Neural progenitor cell (in vitro differentiated cells): ENCODE measurements at regions not wholly inside any gene's neighbourhood (a gene's known extent, or its start where the extent isn't known, plus 50 kb on each side); places are given as distances from the start of the nearest gene placed in this dataset.

Experiments
- DNase-seq: peaks from one replicate; pipeline ENCODE4 v3.0.0-alpha.2; 2016; ENCODE audit warnings: low spot score
- H2AFZ ChIP-seq: fragments of 200-600 bp; sonication (generic); replicated peaks from 2 replicates; pipeline ENCODE4 v1.6.1; 2016; ENCODE audit warnings: antibody characterized with exemption
- H3F3A ChIP-seq: fragments of 200-600 bp; sonication (generic); 2 replicates; pipeline ENCODE4 v1.6.1; 2016; ENCODE audit warnings: antibody characterized with exemption, low read depth
- H3K27ac ChIP-seq: fragments of 200-600 bp; sonication (generic); 2 replicates; pipeline ENCODE4 v1.5.1; 2016; ENCODE audit warnings: mild to moderate bottlenecking
- H3K27me3 ChIP-seq: fragments of 200-600 bp; sonication (generic); 2 replicates; pipeline ENCODE4 v1.6.1; 2016; ENCODE audit warnings: mild to moderate bottlenecking, moderate library complexity
- H3K36me3 ChIP-seq: fragments of 200-600 bp; sonication (generic); 2 replicates; pipeline ENCODE4 v1.5.1; 2016
- H3K4me1 ChIP-seq: fragments of 200-600 bp; sonication (generic); 2 replicates; pipeline ENCODE4 v1.6.1; 2016; ENCODE audit warnings: mixed run types
- H3K4me2 ChIP-seq: fragments of 200-600 bp; sonication (generic); 2 replicates; pipeline ENCODE4 v1.6.1; 2016
- H3K4me3 ChIP-seq: fragments of 200-600 bp; sonication (generic); 2 replicates; pipeline ENCODE4 v1.5.1; 2016
- H3K79me2 ChIP-seq: fragments of 200-600 bp; sonication (generic); 2 replicates; pipeline ENCODE4 v1.6.1; 2016; ENCODE audit warnings: low read depth
- H3K9ac ChIP-seq: fragments of 200-600 bp; sonication (generic); 2 replicates; pipeline ENCODE4 v1.6.1; 2016
- H3K9me3 ChIP-seq: fragments of 200-600 bp; sonication (generic); 2 replicates; pipeline ENCODE4 v1.5.1; 2016; ENCODE audit warnings: low read depth
- H4K20me1 ChIP-seq: fragments of 200-600 bp; sonication (generic); 2 replicates; pipeline ENCODE4 v1.6.1; 2016; ENCODE audit warnings: low read depth
- H3K27ac Mint-ChIP-seq: 3 replicates; pipeline ENCODE4 v1.8.0; 2021; ENCODE audit warnings: mixed read lengths
- H3K27me3 Mint-ChIP-seq: 2 replicates; pipeline ENCODE4 v1.8.0; 2022; ENCODE audit warnings: low read depth, mild to moderate bottlenecking, inconsistent platforms, moderate library complexity, mixed read lengths; ENCODE audit not compliant: insufficient read depth
- H3K36me3 Mint-ChIP-seq: 3 replicates; pipeline ENCODE4 v1.8.0; 2021; ENCODE audit warnings: mixed read lengths
- H3K4me1 Mint-ChIP-seq: 3 replicates; pipeline ENCODE4 v1.8.0; 2021; ENCODE audit warnings: mixed read lengths
- H3K4me3 Mint-ChIP-seq: 3 replicates; pipeline ENCODE4 v1.8.0; 2021; ENCODE audit warnings: mild to moderate bottlenecking, moderate library complexity, mixed read lengths
- H3K9me3 Mint-ChIP-seq: 3 replicates; pipeline ENCODE4 v1.8.0; 2020; ENCODE audit warnings: mixed read lengths
- CTCF ChIP-seq: fragments of 200-600 bp; sonication (generic); IDR thresholded peaks from 2 replicates; pipeline ENCODE4 v1.5.1; 2017; ENCODE audit warnings: antibody characterized with exemption, mild to moderate bottlenecking
- EZH2 ChIP-seq: fragments of 200-600 bp; sonication (generic); IDR thresholded peaks from 2 replicates; pipeline ENCODE4 v1.6.1; 2017; ENCODE audit warnings: antibody characterized with exemption, mild to moderate bottlenecking, moderate library complexity
- EZH2phosphoT487 ChIP-seq: fragments of 200-600 bp; sonication (generic); IDR thresholded peaks from 2 replicates; pipeline ENCODE4 v1.6.1; 2017; ENCODE audit warnings: antibody characterized with exemption

GRCh38 chr3:118533676-118534075, 501.0 kb downstream of the IGSF11 start:
- Histone ChIP-seq H3K27me3 (no peaks in the 10 kb centered on the region), H3F3A (no peaks in the 10 kb centered on the region), H3K4me2 (no peak overlapping the region), H3K36me3 (no peaks in the 10 kb centered on the region), H3K9ac (no peak overlapping the region), H3K9me3 (no peaks in the 10 kb centered on the region), H2AFZ (no peak overlapping the region), H4K20me1 (no peaks in the 10 kb centered on the region), H3K79me2 (no peaks in the 10 kb centered on the region), H3K4me1 (no peaks in the 10 kb centered on the region), H3K27ac (no peak overlapping the region), H3K4me3 (no peak overlapping the region)
- DNase-seq = no peak
- TF ChIP-seq CTCF (no peak), EZH2phosphoT487 (no peak), EZH2 (no peak)
- no peak overlapping the region for H3K4me3 Mint-ChIP-seq
- H3K27me3 Mint-ChIP-seq = no peaks in the 10 kb centered on the region
- H3K9me3 Mint-ChIP-seq = no peaks in the 10 kb centered on the region
- H3K36me3 Mint-ChIP-seq = no peaks in the 10 kb centered on the region
- H3K27ac Mint-ChIP-seq = no peak overlapping the region
- H3K4me1 Mint-ChIP-seq = no peaks in the 10 kb centered on the region

DNA sequence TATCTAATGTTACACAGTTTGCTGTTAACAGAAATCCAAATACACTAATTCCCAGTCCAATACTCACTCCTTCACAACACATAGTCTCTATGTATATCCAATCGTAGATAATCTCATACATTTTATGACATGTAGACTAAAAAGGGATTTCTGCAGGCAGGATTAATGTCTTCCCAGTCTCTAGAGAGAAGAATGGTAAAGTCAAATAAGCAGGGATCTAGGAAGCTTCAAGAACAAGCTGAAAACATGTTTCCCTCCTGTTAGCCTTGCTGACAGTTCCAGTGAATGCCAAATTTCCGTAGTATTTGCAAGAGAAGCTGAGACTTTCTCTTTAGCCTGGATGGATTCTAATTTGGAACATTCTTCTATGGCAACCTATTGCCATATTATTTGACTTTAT, 500.1 kb downstream of the IGSF11 start:
- Histone ChIP-seq H3K9ac (no peak overlapping the region), H3K27me3 (no peaks in the 10 kb centered on the region), H4K20me1 (no peaks in the 10 kb centered on the region), H3K4me3 (no peak overlapping the region), H3K27ac (no peak overlapping the region), H2AFZ (no peak overlapping the region), H3K4me1 (no peaks in the 10 kb centered on the region), H3K79me2 (no peaks in the 10 kb centered on the region), H3K36me3 (no peaks in the 10 kb centered on the region), H3F3A (no peaks in the 10 kb centered on the region), H3K4me2 (no peak overlapping the region), H3K9me3 (no peaks in the 10 kb centered on the region)
- no peak for DNase-seq
- Mint-ChIP-seq H3K4me1 (no peaks in the 10 kb centered on the region), H3K27ac (no peak overlapping the region), H3K27me3 (no peaks in the 10 kb centered on the region), H3K4me3 (no peak overlapping the region), H3K9me3 (no peaks in the 10 kb centered on the region), H3K36me3 (no peaks in the 10 kb centered on the region)
- TF ChIP-seq CTCF = no peak
- no peak for TF ChIP-seq EZH2phosphoT487
- TF ChIP-seq EZH2 = no peak

DNA sequence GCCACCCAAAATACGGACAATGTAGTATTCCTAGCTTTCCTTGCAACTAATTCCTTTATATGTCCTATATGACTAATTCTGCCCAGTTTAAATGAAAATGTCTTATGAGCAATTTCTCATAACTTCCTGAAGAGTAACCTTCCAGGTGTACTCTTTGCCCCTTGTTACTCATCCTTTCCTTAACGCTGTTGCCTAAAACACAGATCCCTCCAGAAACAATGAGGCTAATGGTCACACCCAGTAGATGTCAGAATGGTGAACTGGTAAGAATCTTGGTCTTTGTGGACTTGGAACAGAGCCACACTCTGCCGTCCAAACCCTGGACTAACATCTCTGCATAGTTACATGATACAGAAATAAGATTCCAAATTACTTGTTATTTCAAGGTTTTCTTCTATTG, 497.9 kb downstream of the IGSF11 start:
- Histone ChIP-seq H3K4me3 (no peak overlapping the region), H3K27ac (no peak overlapping the region), H3K79me2 (no peaks in the 10 kb centered on the region), H2AFZ (no peak overlapping the region), H3K9ac (no peak overlapping the region), H3K4me1 (no peaks in the 10 kb centered on the region), H3F3A (no peaks in the 10 kb centered on the region), H4K20me1 (no peaks in the 10 kb centered on the region), H3K4me2 (no peak overlapping the region), H3K9me3 (no peaks in the 10 kb centered on the region), H3K27me3 (no peaks in the 10 kb centered on the region), H3K36me3 (no peaks in the 10 kb centered on the region)
- H3K36me3 Mint-ChIP-seq = no peaks in the 10 kb centered on the region
- H3K27ac Mint-ChIP-seq = no peak overlapping the region
- no peaks in the 10 kb centered on the region for H3K27me3 Mint-ChIP-seq
- TF ChIP-seq CTCF (no peak), EZH2phosphoT487 (no peak), EZH2 (no peak)
- H3K4me3 Mint-ChIP-seq = no peak overlapping the region
- H3K9me3 Mint-ChIP-seq = no peaks in the 10 kb centered on the region
- no peak for DNase-seq
- H3K4me1 Mint-ChIP-seq = no peaks in the 10 kb centered on the region

DNA sequence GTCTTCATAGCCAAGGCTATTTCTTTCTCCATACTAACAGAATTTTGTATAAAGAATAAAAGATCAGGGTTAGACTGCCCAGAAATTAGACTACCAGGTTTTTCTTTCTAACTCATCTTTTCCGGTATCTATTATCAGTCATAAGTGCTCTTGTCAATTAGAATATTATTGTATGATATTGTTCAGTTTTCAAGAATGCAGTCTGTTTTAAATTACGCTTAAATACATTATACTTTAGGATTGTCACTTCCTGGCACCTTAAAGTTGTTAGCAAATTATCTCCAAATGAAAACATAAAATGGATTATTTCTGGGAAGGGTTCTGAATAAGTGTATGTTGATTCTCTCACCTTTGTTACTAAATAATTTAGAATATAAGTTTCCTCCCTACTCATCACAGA, 497.2 kb downstream of the IGSF11 start:
- DNase-seq = no peak
- no peaks in the 10 kb centered on the region for H3K36me3 Mint-ChIP-seq
- TF ChIP-seq CTCF (no peak), EZH2phosphoT487 (no peak), EZH2 (no peak)

More for the DNA sequence above, 497.2 kb downstream of the IGSF11 start:
- no peak overlapping the region for H3K4me2 ChIP-seq
- no peaks in the 10 kb centered on the region for H3K9me3 ChIP-seq
- no peaks in the 10 kb centered on the region for H3K27me3 Mint-ChIP-seq
- H3K27ac Mint-ChIP-seq = no peak overlapping the region
- H3K36me3 ChIP-seq = no peaks in the 10 kb centered on the region
- no peaks in the 10 kb centered on the region for H3K27me3 ChIP-seq
- H3K4me1 Mint-ChIP-seq = no peaks in the 10 kb centered on the region
- no peaks in the 10 kb centered on the region for H3K9me3 Mint-ChIP-seq
- no peaks in the 10 kb centered on the region for H4K20me1 ChIP-seq
- no peak overlapping the region for H3K27ac ChIP-seq
- no peak overlapping the region for H3K9ac ChIP-seq
- no peak overlapping the region for H3K4me3 ChIP-seq
- no peak overlapping the region for H3K4me3 Mint-ChIP-seq
- no peaks in the 10 kb centered on the region for H3K79me2 ChIP-seq
- H3K4me1 ChIP-seq = no peaks in the 10 kb centered on the region
- H3F3A ChIP-seq = no peaks in the 10 kb centered on the region
- no peak overlapping the region for H2AFZ ChIP-seq
